GM12878 (cell line): ENCODE measurements at regions not wholly inside any gene's neighbourhood (a gene's known extent, or its start where the extent isn't known, plus 50 kb on each side); places are given as distances from the start of the nearest gene placed in this dataset.

Experiments used
- ATAC-seq: fragments of 200-7000 bp; cut with Tn5 transposase; 3 replicates; pipeline ENCODE4 v1.9.1; 2020; ENCODE audit warnings: mild to moderate bottlenecking, moderate library complexity
- BruUV-seq: library from RNA; stranded (reverse); fragments of 400-500 nt; replicated peaks from 2 replicates; lab custom pipeline; 2021; lab: Mats Ljungman, UMichigan
- CTCF ChIA-PET: fragments of 300-600 bp; sonication (Branson Sonifier 250); formaldehyde crosslinking; extraction: SDS; loops from one replicate; lab custom pipeline; 2021; ENCODE audit warnings: inconsistent platforms; lab: Yijun Ruan, JAX
- POLR2A ChIA-PET: fragments of 350-600 bp; formaldehyde crosslinking; extraction: SDS; loops from one replicate; lab custom pipeline; 2021; ENCODE audit warnings: inconsistent platforms; lab: Charles Lee
- RAD21 ChIA-PET: fragments of 300-600 bp; sonication (Branson Sonifier 250); formaldehyde crosslinking; loops from one replicate; lab custom pipeline; 2023; ENCODE audit warnings: antibody characterized with exemption; ENCODE audit not compliant: unreplicated experiment; lab: Charles Lee
- SMC1A ChIA-PET: fragments of 300-600 bp; sonication (Branson Sonifier 250); formaldehyde crosslinking; loops from one replicate; lab custom pipeline; 2023; ENCODE audit not compliant: unreplicated experiment, uncharacterized antibody; lab: Charles Lee
- DNase-seq: peaks from one replicate; pipeline ENCODE4 v3.0.0-alpha.2; 2011; ENCODE audit warnings: low read depth, low spot score
- FAIRE-seq: peaks from 3 replicates; lab custom pipeline; 2011; peaks lifted over from hg19 to GRCh38; lab: Jason Lieb, UNC
- H2AFZ ChIP-seq: 2 replicates; pipeline ENCODE4 v1.6.0; 2011; ENCODE audit warnings: low read depth, low read length, control low read depth; ENCODE audit not compliant: control insufficient read depth
- H3K27ac ChIP-seq: 2 replicates; pipeline ENCODE4 v1.5.1; 2011; ENCODE audit warnings: control low read depth; ENCODE audit not compliant: control insufficient read depth, insufficient read depth
- H3K27me3 ChIP-seq, 2 experiments: replicated peaks in 1 of 2; 2 replicates each; pipeline versions ENCODE4 v1.6.0 to v1.6.1; 2011; ENCODE audit warnings: low read length in 1 of 2; ENCODE audit not compliant: control insufficient read depth in 2 of 2, insufficient read depth in 2 of 2
- H3K36me3 ChIP-seq, 2 experiments: 2 replicates each; pipeline ENCODE4 v1.5.1; 2011; ENCODE audit warnings: low read length in 1 of 2; ENCODE audit not compliant: control insufficient read depth in 2 of 2, insufficient read depth in 2 of 2
- H3K4me1 ChIP-seq: 2 replicates; pipeline ENCODE4 v1.6.1; 2011; ENCODE audit warnings: mild to moderate bottlenecking, low read length, moderate library complexity, mixed read lengths; ENCODE audit not compliant: control insufficient read depth, insufficient read depth
- H3K4me2 ChIP-seq: 2 replicates; pipeline ENCODE4 v1.6.0; 2011; ENCODE audit warnings: control low read depth; ENCODE audit not compliant: control insufficient read depth, insufficient read depth
- H3K4me3 ChIP-seq: fragments of 200-600 bp; sonication (generic); 2 replicates; pipeline ENCODE4 v1.5.1; 2016
- H3K79me2 ChIP-seq: 2 replicates; pipeline ENCODE4 v1.6.0; 2011; ENCODE audit warnings: low read length; ENCODE audit not compliant: control insufficient read depth, insufficient read depth
- H3K9ac ChIP-seq: 2 replicates; pipeline ENCODE4 v1.8.0; 2011; ENCODE audit warnings: low read length, control low read depth, mixed read lengths; ENCODE audit not compliant: control insufficient read depth, insufficient read depth
- H3K9me3 ChIP-seq: replicated peaks from 3 replicates; pipeline ENCODE4 v1.5.1; 2011; ENCODE audit warnings: mild to moderate bottlenecking, low read length; ENCODE audit not compliant: control insufficient read depth, insufficient read depth
- H4K20me1 ChIP-seq: 2 replicates; pipeline ENCODE4 v1.6.0; 2011; ENCODE audit not compliant: control insufficient read depth, insufficient read depth
- KLF5 ChIP-seq: fragments of 450-650 bp; IDR thresholded peaks from 2 replicates; pipeline ENCODE4 v1.6.1; 2014; ENCODE audit warnings: mild to moderate bottlenecking; ENCODE audit not compliant: partially characterized antibody
- PAX5 ChIP-seq: IDR thresholded peaks from 2 replicates; pipeline ENCODE4 v1.6.1; 2011; ENCODE audit warnings: low read depth, low read length, borderline replicate concordance
- POLR2AphosphoS5 ChIP-seq: IDR thresholded peaks from 2 replicates; pipeline ENCODE4 v1.6.1; 2011; ENCODE audit warnings: mild to moderate bottlenecking, low read length, inconsistent platforms
- POU2F2 ChIP-seq: IDR thresholded peaks from 3 replicates; pipeline ENCODE4 v1.6.1; 2011; ENCODE audit warnings: low read depth, mild to moderate bottlenecking, low read length, borderline replicate concordance
- RFX5 ChIP-seq: IDR thresholded peaks from 2 replicates; pipeline ENCODE4 v1.6.1; 2011; ENCODE audit warnings: low read depth, low read length, improper control_type of control experiment
- STAT3 ChIP-seq: IDR thresholded peaks from 2 replicates; pipeline ENCODE4 v1.6.1; 2011; ENCODE audit warnings: low read depth, low read length, improper control_type of control experiment
- TCF3 ChIP-seq: IDR thresholded peaks from 2 replicates; pipeline ENCODE4 v1.6.1; 2012; ENCODE audit warnings: low read depth, mild to moderate bottlenecking, low read length, borderline replicate concordance; ENCODE audit not compliant: insufficient read depth
- WRNIP1 ChIP-seq: IDR thresholded peaks from 2 replicates; pipeline ENCODE4 v1.6.1; 2011; ENCODE audit warnings: low read depth, low read length, improper control_type of control experiment, borderline replicate concordance
- ZNF217 ChIP-seq: fragments of 450-650 bp; IDR thresholded peaks from 2 replicates; pipeline ENCODE4 v1.6.1; 2017; ENCODE audit warnings: antibody characterized with exemption, mild to moderate bottlenecking
- WGBS: methylation state at CpG from one replicate; pipeline ENCODE4 v1.1.6; 2016; ENCODE audit warnings: low lambda C conversion rate; ENCODE audit not compliant: insufficient replicate concordance, insufficient coverage; ENCODE audit errors: missing lambda C conversion rate; 5-methylcytosine and 5-hydroxymethylcytosine counted together
- in situ Hi-C: fragments of 300-500 bp; cut with MboI; formaldehyde crosslinking; loops from 9 replicates; pipeline ENCODE4 v1.14.3; 2018; ENCODE audit warnings: mixed read lengths
- intact Hi-C: fragments of 100-400 bp; cut with micrococcal nuclease; formaldehyde crosslinking; loops from one replicate; pipeline ENCODE4 v1.14.2; 2022; ENCODE audit not compliant: unreplicated experiment
- TF ChIP-seq, protein P1 (sequence below): IDR thresholded peaks from 2 replicates; pipeline ENCODE4 v1.6.1; 2012; ENCODE audit warnings: low read depth, low read length, improper control_type of control experiment
- TF ChIP-seq, protein P2 (sequence below): fragments of 450-650 bp; IDR thresholded peaks from 2 replicates; pipeline ENCODE4 v1.6.1; 2017; ENCODE audit warnings: low read depth, mild to moderate bottlenecking, moderate library complexity
- TF ChIP-seq, protein P3 (sequence below): fragments of 450-650 bp; IDR thresholded peaks from 2 replicates; pipeline ENCODE4 v1.6.1; 2014; ENCODE audit warnings: mild to moderate bottlenecking
- TF ChIP-seq, protein P4 (sequence below): IDR thresholded peaks from 2 replicates; pipeline ENCODE4 v1.6.1; 2011; ENCODE audit warnings: borderline replicate concordance, low read depth, mild to moderate bottlenecking, moderate library complexity, mixed read lengths, low read length; ENCODE audit not compliant: insufficient read depth; ENCODE audit errors: extremely low read length

DNA sequence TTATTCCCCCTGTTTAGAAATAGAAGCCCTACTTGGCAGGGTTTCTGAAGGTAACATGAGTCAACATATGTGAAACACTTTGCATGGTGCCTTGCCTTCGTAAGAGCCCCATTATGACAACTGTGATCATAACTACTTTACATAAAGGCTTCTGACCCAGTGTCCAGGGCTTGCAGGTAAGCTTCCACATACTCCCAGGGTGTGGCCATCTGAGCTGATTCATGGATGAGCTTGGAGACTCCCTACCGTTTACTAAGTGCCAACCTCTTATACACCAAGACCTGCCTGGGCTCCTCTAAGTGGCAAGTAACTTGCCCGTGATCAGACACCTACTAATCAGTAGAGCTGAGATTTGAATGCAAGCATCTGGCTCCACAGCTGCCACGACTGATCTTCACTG is 62.8 kb upstream of the C5orf58 start:
- SMC1A ChIA-PET, result no interaction called here
- no peak overlapping the region for H2AFZ ChIP-seq
- H3K4me2 ChIP-seq, result no peak overlapping the region
- H3K4me1 ChIP-seq, result peaks cover 6% of the 10 kb centered on the region
- intact Hi-C loops, result no loop called here
- TF ChIP-seq STAT3 (no peak), ZNF217 (no peak), PAX5 (no peak), KLF5 (no peak), WRNIP1 (no peak), RFX5 (no peak), POU2F2 (no peak), POLR2AphosphoS5 (no peak), TCF3 (no peak)
- TF ChIP-seq, protein P1, sequence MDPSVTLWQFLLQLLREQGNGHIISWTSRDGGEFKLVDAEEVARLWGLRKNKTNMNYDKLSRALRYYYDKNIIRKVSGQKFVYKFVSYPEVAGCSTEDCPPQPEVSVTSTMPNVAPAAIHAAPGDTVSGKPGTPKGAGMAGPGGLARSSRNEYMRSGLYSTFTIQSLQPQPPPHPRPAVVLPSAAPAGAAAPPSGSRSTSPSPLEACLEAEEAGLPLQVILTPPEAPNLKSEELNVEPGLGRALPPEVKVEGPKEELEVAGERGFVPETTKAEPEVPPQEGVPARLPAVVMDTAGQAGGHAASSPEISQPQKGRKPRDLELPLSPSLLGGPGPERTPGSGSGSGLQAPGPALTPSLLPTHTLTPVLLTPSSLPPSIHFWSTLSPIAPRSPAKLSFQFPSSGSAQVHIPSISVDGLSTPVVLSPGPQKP, result no peak
- TF ChIP-seq, protein P2, sequence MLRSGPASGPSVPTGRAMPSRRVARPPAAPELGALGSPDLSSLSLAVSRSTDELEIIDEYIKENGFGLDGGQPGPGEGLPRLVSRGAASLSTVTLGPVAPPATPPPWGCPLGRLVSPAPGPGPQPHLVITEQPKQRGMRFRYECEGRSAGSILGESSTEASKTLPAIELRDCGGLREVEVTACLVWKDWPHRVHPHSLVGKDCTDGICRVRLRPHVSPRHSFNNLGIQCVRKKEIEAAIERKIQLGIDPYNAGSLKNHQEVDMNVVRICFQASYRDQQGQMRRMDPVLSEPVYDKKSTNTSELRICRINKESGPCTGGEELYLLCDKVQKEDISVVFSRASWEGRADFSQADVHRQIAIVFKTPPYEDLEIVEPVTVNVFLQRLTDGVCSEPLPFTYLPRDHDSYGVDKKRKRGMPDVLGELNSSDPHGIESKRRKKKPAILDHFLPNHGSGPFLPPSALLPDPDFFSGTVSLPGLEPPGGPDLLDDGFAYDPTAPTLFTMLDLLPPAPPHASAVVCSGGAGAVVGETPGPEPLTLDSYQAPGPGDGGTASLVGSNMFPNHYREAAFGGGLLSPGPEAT, result no peak
- TF ChIP-seq, protein P3, sequence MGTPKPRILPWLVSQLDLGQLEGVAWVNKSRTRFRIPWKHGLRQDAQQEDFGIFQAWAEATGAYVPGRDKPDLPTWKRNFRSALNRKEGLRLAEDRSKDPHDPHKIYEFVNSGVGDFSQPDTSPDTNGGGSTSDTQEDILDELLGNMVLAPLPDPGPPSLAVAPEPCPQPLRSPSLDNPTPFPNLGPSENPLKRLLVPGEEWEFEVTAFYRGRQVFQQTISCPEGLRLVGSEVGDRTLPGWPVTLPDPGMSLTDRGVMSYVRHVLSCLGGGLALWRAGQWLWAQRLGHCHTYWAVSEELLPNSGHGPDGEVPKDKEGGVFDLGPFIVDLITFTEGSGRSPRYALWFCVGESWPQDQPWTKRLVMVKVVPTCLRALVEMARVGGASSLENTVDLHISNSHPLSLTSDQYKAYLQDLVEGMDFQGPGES, result no peak
- TF ChIP-seq, protein P4, sequence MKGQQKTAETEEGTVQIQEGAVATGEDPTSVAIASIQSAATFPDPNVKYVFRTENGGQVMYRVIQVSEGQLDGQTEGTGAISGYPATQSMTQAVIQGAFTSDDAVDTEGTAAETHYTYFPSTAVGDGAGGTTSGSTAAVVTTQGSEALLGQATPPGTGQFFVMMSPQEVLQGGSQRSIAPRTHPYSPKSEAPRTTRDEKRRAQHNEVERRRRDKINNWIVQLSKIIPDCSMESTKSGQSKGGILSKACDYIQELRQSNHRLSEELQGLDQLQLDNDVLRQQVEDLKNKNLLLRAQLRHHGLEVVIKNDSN, result no peak
- CTCF ChIA-PET, result no interaction called here
- no peaks in the 10 kb centered on the region; the same call in 1 of the 2 replicates for H4K20me1 ChIP-seq
- WGBS, result 22% methylated on average over 4 of the region's 4 CpGs
- no peak for FAIRE-seq
- H3K79me2 ChIP-seq, result no peaks in the 10 kb centered on the region
- H3K4me3 ChIP-seq, result no peak overlapping the region
- no peaks in the 10 kb centered on the region for H3K36me3 ChIP-seq
- H3K9me3 ChIP-seq, result no peaks in the 10 kb centered on the region
- H3K27ac ChIP-seq, result no peak overlapping the region
- DNase-seq, result no peak
- ATAC-seq, result no peak
- POLR2A ChIA-PET, result no interaction called here
- no TSS peak for BruUV-seq
- RAD21 ChIA-PET, result no interaction called here
- in situ Hi-C loops, result no loop called here
- no peak overlapping the region for H3K9ac ChIP-seq
- H3K27me3 ChIP-seq, result peaks cover 0 to 3% of the 10 kb centered on the region in 2 experiments; a peak in 2 of 4 replicates
